ENCODE measurements at regions not wholly inside any gene's neighbourhood (a gene's known extent, or its start where the extent isn't known, plus 50 kb on each side); places are given as distances from the start of the nearest gene placed in this dataset.

GRCh38 chr11:86135319-86135714, 66.4 kb upstream of the PICALM start:
- no peaks in the 10 kb centered on the region for H3K9me2 ChIP-seq
- H3K4me3 ChIP-seq (ENCODE audit: low read depth in 2 of 2, low read length in 1 of 2), result no peak overlapping the region
- H3K4me2 ChIP-seq, result no peak overlapping the region
- TF ChIP-seq ZBTB33 (IDR thresholded peaks at IDR 0.05; ENCODE audit: borderline replicate concordance, low read depth) (no peak), EZH2phosphoT487 (IDR thresholded peaks at IDR 0.05; ENCODE audit: borderline replicate concordance, low read depth) (no peak), FOXJ3 (CRISPR knock-in tag; IDR thresholded peaks at IDR 0.05) (no peak), POLR2AphosphoS5 (IDR thresholded peaks at IDR 0.05; ENCODE audit: low read depth, low read length) (no peak), MXI1 (IDR thresholded peaks at IDR 0.05; ENCODE audit: low read depth, low read length) (no peak)
- ChIA-PET CTCF (no interaction called here), POLR2A (no interaction called here)
- H3K79me2 ChIP-seq (ENCODE audit: insufficient read depth), result no peaks in the 10 kb centered on the region
- no peaks in the 10 kb centered on the region for H3K4me1 ChIP-seq (ENCODE audit: control insufficient read depth in 1 of 2, insufficient read depth in 2 of 2, low read depth in 1 of 2, low read length in 1 of 2)
- H3K9ac ChIP-seq, result no peak overlapping the region
- no peaks in the 10 kb centered on the region for H3F3A ChIP-seq (replicated peaks; ENCODE audit: insufficient read depth)
- WGBS (ENCODE audit: low lambda C conversion rate), result 82% methylated on average over 1 of the region's 1 CpG
- DNase-seq, result no peak
- H3K27ac ChIP-seq (ENCODE audit: low read depth in 2 of 2, low read length in 1 of 2), result no peak overlapping the region
- H4K20me1 ChIP-seq (ENCODE audit: insufficient read depth), result no peaks in the 10 kb centered on the region
- H3K27me3 ChIP-seq (ENCODE audit: insufficient read depth), result no peaks in the 10 kb centered on the region
- H3K36me3 ChIP-seq (replicated peaks in 1 of 2; ENCODE audit: control insufficient read depth in 1 of 2, insufficient read depth in 2 of 2, low read length in 1 of 2), result no peaks in the 10 kb centered on the region
- H2AFZ ChIP-seq (ENCODE audit: low read depth), result no peak overlapping the region
- H3K9me3 ChIP-seq, result no peaks in the 10 kb centered on the region

- Histone ChIP-seq H2AFZ (ENCODE audit: low read depth) (no peak overlapping the region), H3K36me3 (replicated peaks in 1 of 2; ENCODE audit: control insufficient read depth in 1 of 2, insufficient read depth in 2 of 2, low read length in 1 of 2) (no peaks in the 10 kb centered on the region), H4K20me1 (ENCODE audit: insufficient read depth) (no peaks in the 10 kb centered on the region), H3K27ac (ENCODE audit: low read depth in 2 of 2, low read length in 1 of 2) (no peak overlapping the region), H3K9ac (no peak overlapping the region), H3F3A (replicated peaks; ENCODE audit: insufficient read depth) (no peaks in the 10 kb centered on the region), H3K4me2 (no peak overlapping the region), H3K27me3 (ENCODE audit: insufficient read depth) (no peaks in the 10 kb centered on the region), H3K79me2 (ENCODE audit: insufficient read depth) (no peaks in the 10 kb centered on the region), H3K4me3 (ENCODE audit: low read depth in 2 of 2, low read length in 1 of 2) (no peak overlapping the region), H3K9me3 (no peaks in the 10 kb centered on the region), H3K4me1 (ENCODE audit: control insufficient read depth in 1 of 2, insufficient read depth in 2 of 2, low read depth in 1 of 2, low read length in 1 of 2) (no peaks in the 10 kb centered on the region), H3K9me2 (no peaks in the 10 kb centered on the region)
- TF ChIP-seq MAX (IDR thresholded peaks at IDR 0.05; ENCODE audit: low read depth) (no peak), SMC3 (IDR thresholded peaks at IDR 0.05; ENCODE audit: low read depth, low read length) (no peak), CTCF (IDR thresholded peaks at IDR 0.05) (no peak), IRF3 (IDR thresholded peaks at IDR 0.05; ENCODE audit: low read depth, low read length) (no peak), CHD2 (IDR thresholded peaks at IDR 0.05; ENCODE audit: low read length, partially characterized antibody) (no peak), MXI1 (IDR thresholded peaks at IDR 0.05; ENCODE audit: low read depth, low read length) (no peak), NFIC (IDR thresholded peaks at IDR 0.05; ENCODE audit: borderline replicate concordance) (no peak), EZH2phosphoT487 (IDR thresholded peaks at IDR 0.05; ENCODE audit: borderline replicate concordance, low read depth) (no peak), REST (IDR thresholded peaks at IDR 0.05; ENCODE audit: low read depth, low read length) (no peak), YY1 (IDR thresholded peaks at IDR 0.05; ENCODE audit: low read depth) (no peak)
- CTCF ChIA-PET, result no interaction called here
- WGBS (ENCODE audit: low lambda C conversion rate), result 79% methylated on average over 3 of the region's 3 CpGs
- POLR2A ChIA-PET, result no interaction called here
- DNase-seq, result no peak
Measured at GRCh38 chr11:86134580-86135318, 65.9 kb upstream of the PICALM start.

Measured in SK-N-SH (cell line).